Mammary epithelial cell (primary cell): ENCODE measurements at regions not wholly inside any gene's neighbourhood (a gene's known extent, or its start where the extent isn't known, plus 50 kb on each side); places are given as distances from the start of the nearest gene placed in this dataset.

Experiments used
- CTCF ChIP-seq, 2 donors: IDR thresholded peaks in 1 of 2; conservative IDR thresholded peaks in 1 of 2; 2 replicates each; pipeline ENCODE4 v1.5.1; 2011 to 2012; ENCODE audit warnings: inconsistent platforms in 2 of 2, low read length in 2 of 2, mild to moderate bottlenecking in 2 of 2, control low read depth in 1 of 2, low read depth in 1 of 2; ENCODE audit not compliant: insufficient read depth in 1 of 2; ENCODE audit errors: extremely low read depth in 1 of 2
- EZH2 ChIP-seq: IDR thresholded peaks from 2 replicates; pipeline ENCODE4 v1.6.1; 2012; ENCODE audit warnings: low read length, inconsistent platforms, borderline replicate concordance

- TF ChIP-seq CTCF (conservative IDR thresholded peaks at IDR 0.05 in 1 of 2, IDR thresholded peaks at IDR 0.05 in 1 of 2; ENCODE audit: extremely low read depth in 1 of 2, insufficient read depth in 1 of 2, low read depth in 1 of 2, low read length in 2 of 2), result no peak
- no peak for TF ChIP-seq EZH2
Observed at GRCh38 chr4:20496068-20496467, 204.2 kb upstream of the PACRGL start.
